ENCODE measurements at regions not wholly inside any gene's neighbourhood (a gene's known extent, or its start where the extent isn't known, plus 50 kb on each side); places are given as distances from the start of the nearest gene placed in this dataset.

- FAIRE-seq (no peak), ATAC-seq (no peak), DNase-seq (no peak)
- Histone ChIP-seq H3K27ac (no peak overlapping the region), H3K9me3 (no peaks in the 10 kb centered on the region), H3K36me3 (no peaks in the 10 kb centered on the region), H3K4me1 (no peaks in the 10 kb centered on the region), H3K4me3 (no peak overlapping the region), H3K27me3 (no peaks in the 10 kb centered on the region)
- no peak for TF ChIP-seq CTCF (IDR thresholded peaks at IDR 0.05)
- intact Hi-C loops (cut with DNase I), result no loop called here
- 64 to 69% methylated on average over 2 of the region's 2 CpGs for WGBS, 2 donors
Observed at GRCh38 chr3:180092889-180093288, 56.2 kb upstream of the PEX5L start.

- TF ChIP-seq CTCF (IDR thresholded peaks at IDR 0.05), result no peak
- DNase-seq (no peak), ATAC-seq (peak in 2 of 4 donors; percentile 36 to 68), FAIRE-seq (no peak)
- Histone ChIP-seq H3K27me3 (no peaks in the 10 kb centered on the region), H3K36me3 (no peaks in the 10 kb centered on the region), H3K4me1 (no peaks in the 10 kb centered on the region), H3K27ac (no peak overlapping the region), H3K9me3 (no peaks in the 10 kb centered on the region), H3K4me3 (no peak overlapping the region)
- intact Hi-C loops (cut with DNase I), result no loop called here
- 90 to 98% methylated on average over 1 of the region's 1 CpG for WGBS, 2 donors
Observed at GRCh38 chr3:180093535-180093934, 56.8 kb upstream of the PEX5L start.

- no peak for FAIRE-seq
- intact Hi-C loops (cut with DNase I), result no loop called here
- H3K4me1 ChIP-seq, result no peaks in the 10 kb centered on the region
- no peak for DNase-seq
- H3K4me3 ChIP-seq, result no peak overlapping the region
- no peaks in the 10 kb centered on the region for H3K36me3 ChIP-seq
- no peaks in the 10 kb centered on the region for H3K9me3 ChIP-seq
- no peaks in the 10 kb centered on the region for H3K27me3 ChIP-seq
- WGBS, 2 donors, result 89 to 91% methylated on average over 1 of the region's 1 CpG
- H3K27ac ChIP-seq, result no peak overlapping the region
- no peak for ATAC-seq
- no peak for TF ChIP-seq CTCF (IDR thresholded peaks at IDR 0.05)
Observed at GRCh38 chr3:180097626-180098025, 60.9 kb upstream of the PEX5L start.

- Histone ChIP-seq H3K36me3 (no peaks in the 10 kb centered on the region), H3K4me3 (no peak overlapping the region), H3K27ac (no peak overlapping the region), H3K9me3 (no peaks in the 10 kb centered on the region), H3K4me1 (no peaks in the 10 kb centered on the region), H3K27me3 (no peaks in the 10 kb centered on the region)
- TF ChIP-seq CTCF (IDR thresholded peaks at IDR 0.05), result no peak
- intact Hi-C loops (cut with DNase I), result no loop called here
- no peak for DNase-seq
- no peak for FAIRE-seq
- ATAC-seq, result no peak
- 67 to 71% methylated on average over 11 of the region's 11 CpGs for WGBS, 2 donors
Observed at GRCh38 chr3:180102134-180102533, 65.4 kb upstream of the PEX5L start.

GRCh38 chr3:180102604-180103003 lies 65.9 kb upstream of the PEX5L start:
- no peaks in the 10 kb centered on the region for H3K27me3 ChIP-seq
- no peak for DNase-seq
- intact Hi-C loops (cut with DNase I), result no loop called here
- no peak overlapping the region for H3K27ac ChIP-seq
- H3K36me3 ChIP-seq, result no peaks in the 10 kb centered on the region
- FAIRE-seq, result no peak
- no peaks in the 10 kb centered on the region for H3K4me1 ChIP-seq
- no peak for ATAC-seq
- H3K9me3 ChIP-seq, result no peaks in the 10 kb centered on the region
- TF ChIP-seq CTCF (IDR thresholded peaks at IDR 0.05), result no peak
- H3K4me3 ChIP-seq, result no peak overlapping the region
- WGBS, 2 donors, result 88 to 91% methylated on average over 1 of the region's 1 CpG
